ENCODE measurements at regions not wholly inside any gene's neighbourhood (a gene's known extent, or its start where the extent isn't known, plus 50 kb on each side); places are given as distances from the start of the nearest gene placed in this dataset.

- DNase-seq (ENCODE audit: low spot score): no peak
Measured at GRCh38 chr18:2036086-2036485, 535.2 kb downstream of the METTL4 start.

GRCh38 chr18:2040279-2040678, 531.0 kb downstream of the METTL4 start:
- no peak for DNase-seq (ENCODE audit: low spot score)

- DNase-seq (ENCODE audit: low spot score): no peak
Measured at GRCh38 chr18:2049986-2050385, 521.3 kb downstream of the METTL4 start.

GRCh38 chr18:2050702-2051201, 520.6 kb downstream of the METTL4 start:
- DNase-seq (ENCODE audit: low spot score): no peak

- DNase-seq (ENCODE audit: low spot score): no peak
Measured at GRCh38 chr18:2053490-2054089, 517.7 kb downstream of the METTL4 start.

GRCh38 chr18:2059336-2059735, 512.0 kb downstream of the METTL4 start:
- no peak for DNase-seq (ENCODE audit: low spot score)

- no peak for DNase-seq (ENCODE audit: low spot score)
Measured at GRCh38 chr18:2060086-2060485, 511.2 kb downstream of the METTL4 start.

GRCh38 chr18:2070631-2071030, 500.7 kb downstream of the METTL4 start:
- DNase-seq (ENCODE audit: low spot score): no peak

- DNase-seq (ENCODE audit: low spot score): no peak
Measured at GRCh38 chr18:2075499-2075898, 495.8 kb downstream of the METTL4 start.

GRCh38 chr18:2082676-2083075, 488.6 kb downstream of the METTL4 start:
- no peak for DNase-seq (ENCODE audit: low spot score)

GRCh38 chr18:2083691-2084090, 487.6 kb downstream of the METTL4 start:
- no peak for DNase-seq (ENCODE audit: low spot score)

- no peak for DNase-seq (ENCODE audit: low spot score)
Measured at GRCh38 chr18:2086439-2086838, 484.9 kb downstream of the METTL4 start.

- DNase-seq (ENCODE audit: low spot score): no peak
Measured at GRCh38 chr18:2087877-2088673, 483.2 kb downstream of the METTL4 start.

GRCh38 chr18:2089396-2089795, 481.9 kb downstream of the METTL4 start:
- DNase-seq (ENCODE audit: low spot score): no peak

GRCh38 chr18:2091937-2092336, 479.4 kb downstream of the METTL4 start:
- no peak for DNase-seq (ENCODE audit: low spot score)

- DNase-seq (ENCODE audit: low spot score): no peak
Measured at GRCh38 chr18:2096551-2096950, 474.8 kb downstream of the METTL4 start.

GRCh38 chr18:2100694-2101213, 470.6 kb downstream of the METTL4 start:
- DNase-seq (ENCODE audit: low spot score): no peak

GRCh38 chr18:2102022-2102421, 469.3 kb downstream of the METTL4 start:
- no peak for DNase-seq (ENCODE audit: low spot score)

GRCh38 chr18:2103299-2103698, 468.0 kb downstream of the METTL4 start:
- DNase-seq (ENCODE audit: low spot score): no peak

- peak; percentile 54 for DNase-seq (ENCODE audit: low spot score)
Measured at GRCh38 chr18:2104620-2105462, 466.5 kb downstream of the METTL4 start.

GRCh38 chr18:2108591-2108990, 462.7 kb downstream of the METTL4 start:
- no peak for DNase-seq (ENCODE audit: low spot score)

- DNase-seq (ENCODE audit: low spot score): no peak
Measured at GRCh38 chr18:2111456-2111855, 459.8 kb downstream of the METTL4 start.

Data from hematopoietic multipotent progenitor cell treated with erythropoietin and hydrocortisone succinate and interleukin-3 and kit ligand, for 17 days (in vitro differentiated cells).